GM19023 (cell line): ENCODE measurements at regions not wholly inside any gene's neighbourhood (a gene's known extent, or its start where the extent isn't known, plus 50 kb on each side); places are given as distances from the start of the nearest gene placed in this dataset.

Source experiments
- ATAC-seq: cut with Tn5 transposase; IDR thresholded peaks from one replicate; pipeline ENCODE4 v1.9.1; 2021; ENCODE audit warnings: mild to moderate bottlenecking, moderate library complexity; ENCODE audit not compliant: unreplicated experiment

DNA sequence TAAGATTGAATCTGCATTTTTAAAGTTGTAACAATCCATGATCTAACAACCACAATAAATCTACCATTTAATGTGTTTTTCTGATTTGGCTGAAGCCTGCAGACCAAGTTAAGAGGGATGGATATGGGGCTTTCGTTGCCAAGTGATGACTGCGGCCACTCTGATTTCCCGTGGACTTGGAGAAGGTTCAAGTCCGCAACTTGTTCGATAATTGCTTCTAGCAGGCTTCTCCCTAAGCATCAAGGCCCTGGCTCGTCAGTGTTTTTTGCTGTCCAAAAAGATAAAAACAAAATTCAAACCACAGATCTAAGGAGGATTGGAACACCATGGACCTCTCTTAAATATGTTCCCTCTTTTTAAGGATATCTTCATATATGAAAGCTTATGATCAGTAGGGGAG lies 256.6 kb downstream of the CNTN3 start:
- ATAC-seq: no peak

DNA sequence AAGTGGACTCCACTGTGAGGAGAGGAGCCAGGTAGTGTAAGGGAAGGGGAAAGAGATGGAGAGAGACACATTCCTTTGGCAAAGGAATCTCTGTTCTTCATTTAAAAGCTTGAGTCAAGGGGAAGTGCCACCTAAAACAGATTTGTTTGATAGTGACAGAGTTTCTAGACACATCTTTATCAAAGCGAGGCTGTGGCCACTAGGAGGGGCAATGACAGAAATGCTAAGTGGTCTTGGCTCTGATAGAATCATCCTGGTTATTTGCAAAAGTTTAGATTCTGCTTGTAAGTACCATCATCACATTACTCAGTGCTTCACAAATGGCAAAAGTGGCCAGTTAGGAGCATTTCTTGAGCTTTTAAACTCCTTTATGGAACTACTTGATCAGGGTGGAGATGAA lies 261.4 kb downstream of the CNTN3 start:
- no peak for ATAC-seq

DNA sequence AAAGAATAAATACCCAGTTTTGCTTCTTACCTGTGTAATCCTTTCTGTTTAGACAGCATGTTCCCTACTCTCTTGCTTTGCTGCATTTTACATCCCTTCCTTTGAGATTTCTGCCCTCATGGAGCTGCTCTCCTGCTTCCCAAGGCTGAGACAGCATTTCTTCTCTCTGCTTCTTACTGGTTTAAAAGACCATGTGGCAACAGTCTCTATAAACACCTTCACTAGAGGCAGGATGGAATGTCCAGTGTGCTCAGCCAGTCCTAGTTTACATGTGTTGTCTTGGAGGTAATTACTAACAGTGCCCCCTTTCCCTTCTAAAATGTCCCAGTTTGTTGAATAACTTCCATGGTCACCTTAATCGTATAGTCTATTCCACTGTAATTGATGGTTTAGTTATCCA lies 262.3 kb downstream of the CNTN3 start:
- ATAC-seq: no peak

DNA sequence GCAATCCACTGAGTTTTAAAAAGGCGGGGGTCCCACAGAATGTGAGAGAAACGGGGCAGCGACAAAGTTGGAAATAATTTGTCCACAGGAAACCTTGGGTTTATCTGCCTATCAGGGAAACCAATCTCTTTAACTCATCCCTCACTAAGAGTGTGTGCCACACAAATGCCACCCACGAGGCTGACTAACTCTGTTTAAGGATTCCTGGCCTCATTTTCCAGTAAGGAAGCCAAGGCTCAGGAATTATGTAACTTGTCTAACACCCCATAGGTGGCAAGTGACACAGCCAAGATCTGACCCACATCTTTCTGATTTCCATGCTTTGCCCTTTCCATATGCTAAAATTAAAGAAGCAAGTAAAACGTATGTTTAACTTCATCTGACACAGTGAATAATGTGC lies 263.2 kb downstream of the CNTN3 start:
- ATAC-seq: no peak

DNA sequence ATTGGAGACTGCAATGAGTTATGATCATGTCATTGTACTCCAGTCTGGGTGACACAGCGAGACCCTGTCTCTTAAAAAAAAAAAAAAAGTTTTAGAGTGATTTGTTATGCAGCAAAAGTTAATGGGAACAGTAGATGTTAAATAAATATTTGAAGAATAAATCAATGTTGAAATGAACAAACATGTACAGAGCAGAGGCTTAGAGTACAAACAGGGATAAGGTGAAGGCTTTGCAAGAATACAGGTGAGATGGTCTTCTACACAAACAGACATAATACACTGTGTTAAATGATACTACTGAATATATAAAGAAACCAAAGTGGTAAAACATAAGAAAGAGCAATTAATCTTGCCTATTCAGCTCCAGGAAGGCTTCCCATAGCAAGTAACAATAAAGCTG lies 265.4 kb downstream of the CNTN3 start:
- ATAC-seq: no peak

DNA sequence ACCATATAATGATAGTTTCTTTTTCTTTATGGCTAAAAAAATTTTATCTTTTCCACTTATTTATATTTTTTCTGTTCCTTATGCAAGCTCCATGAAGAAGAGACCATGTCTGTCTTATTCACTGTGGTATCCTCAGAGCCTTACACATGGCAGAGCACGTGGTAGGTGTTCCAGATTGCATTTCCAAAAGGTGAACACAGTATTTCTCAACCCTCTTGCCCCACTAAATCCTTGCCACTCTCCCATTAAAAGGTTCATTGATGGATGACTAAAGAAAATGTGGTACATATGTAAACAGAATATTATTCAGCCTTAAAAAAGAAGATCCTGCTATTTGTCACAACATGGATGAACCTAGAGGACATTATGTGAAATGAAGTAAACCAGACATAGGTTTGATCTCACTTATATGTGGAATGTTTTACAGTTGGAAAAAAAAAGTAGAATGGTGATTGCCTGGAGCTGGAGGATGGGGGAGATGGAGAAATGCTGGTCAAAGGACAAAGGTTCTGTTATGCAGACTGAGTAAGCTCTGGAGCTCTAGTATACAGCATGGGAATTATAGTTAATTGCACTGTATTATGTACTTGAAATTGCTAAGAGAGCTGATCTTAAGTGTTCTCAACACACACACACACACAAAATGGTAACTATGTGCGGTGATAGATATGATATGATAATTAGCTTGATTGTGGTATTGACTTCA lies 266.7 kb downstream of the CNTN3 start:
- ATAC-seq: no peak

DNA sequence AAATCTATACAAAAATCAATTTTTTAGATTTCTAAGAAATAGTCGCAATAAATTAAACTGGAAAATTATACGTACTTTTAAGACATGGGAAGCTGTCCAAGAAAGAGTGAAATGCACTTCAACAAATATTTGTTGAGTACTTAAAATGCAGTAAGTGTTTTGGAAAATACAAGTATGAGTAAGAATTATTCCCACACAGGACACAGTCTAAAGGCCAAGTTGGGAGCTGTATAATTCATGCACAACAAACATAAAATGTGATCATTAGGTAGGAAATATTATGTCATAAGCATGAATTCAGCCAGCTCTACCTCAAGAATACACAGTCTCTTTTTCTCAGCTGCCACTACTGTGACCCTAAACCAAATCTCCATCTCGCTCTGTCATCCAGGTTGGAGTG lies 267.6 kb downstream of the CNTN3 start:
- no peak for ATAC-seq

DNA sequence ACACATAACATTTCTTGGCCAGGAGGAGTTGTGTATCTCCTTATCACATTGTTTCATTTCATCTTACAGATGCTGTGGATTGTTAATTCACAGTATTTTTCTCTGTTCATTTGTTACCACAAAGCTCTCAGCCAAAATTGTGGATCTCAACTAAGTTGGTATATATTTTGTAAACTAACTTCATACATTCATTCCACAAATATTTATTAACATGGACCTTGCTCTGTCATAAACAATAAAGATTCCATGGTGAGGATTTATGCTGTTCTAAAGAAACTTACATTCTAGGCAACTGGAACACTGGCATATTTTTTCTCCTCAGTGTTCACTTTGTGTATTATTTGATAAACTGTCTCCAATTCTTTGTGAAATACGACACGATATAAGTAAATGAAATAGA lies 268.8 kb downstream of the CNTN3 start:
- ATAC-seq: no peak

DNA sequence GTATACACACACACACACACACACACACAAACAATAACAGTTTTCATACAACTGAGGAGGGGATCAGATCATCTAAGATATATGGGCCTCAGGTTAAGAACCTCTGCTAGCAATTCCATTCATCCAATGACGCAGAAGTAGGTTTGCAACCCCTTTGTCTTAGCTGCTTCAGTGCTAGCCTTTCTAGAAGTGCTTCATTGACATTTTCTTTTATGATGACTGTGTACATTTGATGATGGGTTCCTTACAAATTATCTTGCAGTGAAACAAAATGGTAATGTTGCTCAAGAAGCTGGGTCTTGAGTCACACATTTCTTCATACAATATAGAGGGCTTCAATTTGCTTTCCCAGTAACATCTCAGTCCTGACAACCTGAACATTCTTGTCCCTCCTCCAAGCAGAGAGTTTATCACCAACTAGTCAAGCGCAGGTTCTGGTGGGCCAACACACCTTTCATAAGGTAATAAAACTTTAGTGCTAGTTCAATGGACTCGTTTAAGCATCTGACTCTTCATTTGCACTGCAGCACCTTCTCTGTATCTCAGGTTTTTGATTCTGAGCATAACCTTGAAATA lies 269.5 kb downstream of the CNTN3 start:
- ATAC-seq: no peak

DNA sequence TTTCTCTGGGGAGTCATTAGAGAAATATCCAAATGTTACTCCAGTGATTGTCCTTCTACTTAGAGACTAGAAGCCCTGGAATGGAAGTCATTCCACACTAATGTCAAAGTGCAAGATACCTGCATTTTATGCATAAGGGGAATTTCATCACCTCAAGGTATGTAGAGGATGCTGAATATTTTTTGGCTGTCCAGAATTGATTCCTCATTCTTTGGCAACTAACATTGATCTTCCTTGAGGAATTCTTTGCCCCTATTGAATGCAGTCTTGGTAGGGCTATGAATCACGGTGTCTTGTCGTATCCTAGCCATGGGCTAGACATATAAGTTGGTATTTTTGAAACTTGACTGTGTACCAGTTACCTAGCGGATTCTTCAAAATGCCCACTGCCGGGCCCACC lies 271.1 kb downstream of the CNTN3 start:
- no peak for ATAC-seq

DNA sequence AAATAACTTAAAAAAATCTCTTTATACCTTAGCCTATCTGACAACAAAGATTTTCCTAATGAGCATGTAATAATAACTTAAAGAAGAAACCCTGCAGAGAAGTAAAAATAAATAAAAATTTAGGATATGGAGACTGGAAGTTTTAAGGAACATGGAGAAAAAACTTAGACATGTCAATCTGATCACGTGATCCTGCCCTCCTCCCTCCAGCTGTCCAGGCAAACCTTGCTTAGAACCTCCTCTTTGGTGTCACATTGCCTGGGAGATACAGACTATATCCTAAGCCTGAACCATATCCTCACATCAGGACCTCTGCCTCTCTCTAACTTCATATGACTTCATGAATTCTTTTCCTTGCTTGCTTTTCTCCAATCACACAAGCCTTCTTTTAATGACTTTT lies 275.5 kb downstream of the CNTN3 start:
- no peak for ATAC-seq

DNA sequence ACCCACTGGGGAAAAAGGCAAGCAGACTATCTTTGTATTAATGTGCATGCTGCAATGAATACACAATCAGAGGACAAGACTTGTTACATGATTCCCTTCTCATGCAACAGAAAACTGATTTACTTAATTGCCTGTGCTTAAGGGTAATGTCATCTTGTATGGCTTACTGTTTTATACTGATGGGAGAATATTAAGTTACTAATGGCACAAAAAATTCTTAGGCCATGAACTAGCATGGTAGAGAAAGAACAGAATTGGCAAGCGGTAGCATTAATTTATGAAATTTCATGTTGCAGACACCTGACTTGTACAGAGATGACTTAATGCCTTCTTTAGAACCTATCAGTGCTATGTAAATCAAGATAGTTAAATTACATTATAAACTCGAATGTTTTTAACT lies 282.3 kb downstream of the CNTN3 start:
- ATAC-seq: no peak

DNA sequence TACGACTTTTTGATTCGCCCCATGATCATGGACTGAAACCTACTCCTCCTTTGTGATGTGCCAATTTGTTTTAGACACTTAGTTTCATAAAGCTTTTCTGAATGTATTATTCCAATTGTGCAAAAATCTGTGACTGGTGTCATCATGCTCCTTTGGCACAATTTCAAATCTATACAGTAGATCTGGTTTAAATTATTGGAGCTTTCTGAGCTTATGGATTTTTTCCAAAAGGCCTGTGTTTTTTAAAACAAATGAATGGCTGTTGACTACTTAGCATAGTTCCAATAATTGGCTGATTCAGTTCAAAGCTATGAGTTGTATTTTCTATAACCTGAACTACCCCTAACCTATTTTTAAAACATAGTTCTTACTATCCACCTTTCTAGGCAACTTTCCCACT lies 282.7 kb downstream of the CNTN3 start:
- no peak for ATAC-seq

DNA sequence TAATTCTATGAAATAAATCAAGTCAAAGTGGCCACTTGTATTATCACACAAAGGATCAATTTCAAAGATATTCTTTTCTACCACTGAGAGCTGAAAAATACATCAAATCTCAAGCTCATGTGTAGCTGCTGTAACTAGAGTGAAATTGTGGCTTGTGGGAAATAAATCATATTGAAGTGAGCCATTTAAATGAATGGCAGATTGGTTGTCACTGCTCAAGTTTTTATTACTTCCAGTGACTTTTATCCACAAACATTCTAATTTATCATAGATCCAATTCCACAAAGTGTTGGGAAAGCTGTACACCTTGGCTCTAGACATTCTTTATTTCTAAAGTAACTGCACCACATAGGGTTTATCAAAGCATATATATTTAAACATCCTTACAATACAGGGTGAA lies 285.4 kb downstream of the CNTN3 start:
- no peak for ATAC-seq

DNA sequence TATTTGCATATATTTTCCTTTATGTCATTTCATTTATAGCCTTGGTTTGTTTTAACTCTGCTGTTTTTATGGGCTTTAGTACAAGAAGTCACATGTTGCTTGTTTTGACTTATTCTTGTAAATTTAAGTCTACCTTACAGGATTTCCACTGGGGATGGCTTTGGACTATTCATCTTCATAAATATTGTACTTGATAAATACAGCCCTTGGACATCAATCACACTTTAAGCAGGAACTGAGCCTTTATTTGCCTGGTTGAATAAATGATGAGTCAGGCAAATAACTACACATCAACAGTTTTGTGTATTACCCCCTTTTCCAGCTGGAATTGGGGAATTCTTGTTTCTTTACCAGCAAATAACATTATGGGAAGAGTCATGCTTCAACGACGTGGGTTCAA lies 286.0 kb downstream of the CNTN3 start:
- no peak for ATAC-seq

DNA sequence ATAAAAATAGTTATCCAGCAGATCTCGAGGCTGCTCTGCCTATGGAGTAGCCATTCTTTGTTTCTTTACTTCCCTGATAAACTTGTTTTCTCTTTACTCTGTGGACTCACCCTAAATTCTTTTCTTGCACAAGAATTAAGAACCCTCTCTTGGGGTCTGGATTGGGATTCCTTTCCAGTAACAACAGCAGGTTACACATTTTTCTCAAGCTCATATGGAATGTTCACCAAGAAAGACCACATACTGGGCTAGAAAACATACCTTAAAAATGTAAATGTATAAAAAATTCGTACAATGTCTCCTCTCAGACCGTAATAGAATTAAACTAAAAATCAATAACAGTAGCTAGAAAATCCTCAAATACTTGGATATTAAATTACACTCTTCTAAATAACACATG lies 299.2 kb downstream of the CNTN3 start:
- no peak for ATAC-seq

DNA sequence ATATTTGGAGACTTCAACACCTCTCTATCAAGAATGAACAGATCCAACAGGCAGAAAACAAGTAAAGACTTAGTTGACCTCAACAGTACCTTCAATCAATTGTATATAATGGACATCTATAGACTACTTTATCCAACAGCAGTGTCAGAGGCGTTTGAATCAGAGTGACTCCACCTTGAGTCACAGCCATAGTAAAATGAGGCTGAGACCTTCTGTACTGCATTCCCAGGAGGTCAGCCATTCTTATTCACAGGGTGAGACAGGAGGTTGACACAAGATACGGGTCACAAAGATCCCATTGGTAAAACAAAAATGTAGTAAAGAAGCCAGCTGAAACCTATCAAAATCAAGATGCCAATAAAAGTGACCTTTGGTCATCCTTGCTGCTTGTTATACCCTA lies 299.8 kb downstream of the CNTN3 start:
- ATAC-seq: no peak

DNA sequence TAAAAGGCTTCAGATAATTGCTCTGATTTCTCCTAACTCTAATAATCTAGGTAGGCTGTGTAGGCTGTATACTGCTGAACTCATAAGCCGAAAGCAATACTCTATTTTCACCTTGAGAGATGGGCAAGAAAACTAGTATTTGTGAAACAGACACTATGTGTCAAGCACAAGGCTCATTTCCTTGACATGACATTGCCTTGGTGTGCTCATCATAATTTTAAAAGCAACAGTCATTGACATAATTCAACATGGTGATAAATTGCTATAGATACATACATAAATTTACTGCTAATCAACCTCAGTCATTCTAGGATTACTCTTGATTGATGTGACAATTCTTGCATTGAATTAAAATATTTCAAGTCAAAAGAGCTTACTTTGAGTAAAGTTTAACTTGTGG lies 304.7 kb downstream of the CNTN3 start:
- ATAC-seq: no peak

DNA sequence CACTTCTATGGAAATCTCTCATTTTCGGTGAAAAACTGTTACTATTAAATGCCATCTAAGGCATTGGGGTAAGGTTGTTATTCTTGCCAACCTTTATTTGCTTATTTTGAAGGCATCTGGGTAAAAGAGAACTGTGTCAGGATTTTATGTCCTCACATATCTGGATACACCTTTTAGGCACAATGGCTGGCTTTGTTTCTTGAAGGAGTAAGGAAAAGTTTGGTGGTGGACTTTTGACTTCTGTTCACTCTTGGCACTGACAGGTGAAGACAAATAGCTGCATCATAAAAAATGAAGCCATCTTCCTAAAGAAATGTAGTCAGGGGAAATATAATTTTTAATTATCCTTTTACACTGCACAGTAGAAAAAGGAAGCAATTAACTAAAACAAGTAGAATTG lies 310.0 kb downstream of the CNTN3 start:
- no peak for ATAC-seq

DNA sequence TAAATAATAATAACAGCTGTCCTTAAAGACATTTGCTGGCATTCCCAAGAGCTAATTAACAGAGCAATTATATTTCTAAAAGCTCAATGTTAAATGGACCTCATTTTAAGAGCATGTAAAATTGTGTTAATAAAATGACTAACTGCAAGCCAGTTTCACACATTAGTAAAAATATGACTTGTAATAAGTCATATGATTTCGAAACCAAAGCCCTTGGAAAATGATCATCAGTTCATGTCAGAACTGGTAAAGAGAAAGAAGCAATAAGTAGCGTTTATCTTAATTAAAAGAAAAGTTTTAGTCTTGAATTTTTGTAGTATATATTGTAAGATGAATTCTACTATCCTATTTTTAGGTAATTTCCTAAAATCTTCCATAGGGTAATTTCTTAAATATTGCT lies 310.7 kb downstream of the CNTN3 start:
- ATAC-seq: no peak

DNA sequence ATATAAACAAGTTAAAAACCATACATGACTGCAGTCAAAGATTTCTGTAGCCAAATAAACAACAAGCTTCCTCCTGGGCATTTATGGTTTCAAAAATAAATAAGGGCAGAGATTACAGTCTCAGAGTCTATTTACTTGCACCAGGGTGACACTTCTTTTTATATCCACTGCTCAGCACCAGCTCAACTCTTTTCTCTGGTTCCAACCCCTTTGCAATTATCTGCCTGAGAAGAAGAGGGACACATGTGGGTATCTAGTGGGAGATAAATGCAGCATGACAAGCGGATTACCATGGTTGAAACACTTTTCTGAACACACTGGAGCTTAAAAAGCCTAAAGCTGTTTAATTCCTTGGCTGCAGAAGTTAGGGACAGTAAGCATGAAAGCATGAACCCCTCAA lies 311.5 kb downstream of the CNTN3 start:
- no peak for ATAC-seq

DNA sequence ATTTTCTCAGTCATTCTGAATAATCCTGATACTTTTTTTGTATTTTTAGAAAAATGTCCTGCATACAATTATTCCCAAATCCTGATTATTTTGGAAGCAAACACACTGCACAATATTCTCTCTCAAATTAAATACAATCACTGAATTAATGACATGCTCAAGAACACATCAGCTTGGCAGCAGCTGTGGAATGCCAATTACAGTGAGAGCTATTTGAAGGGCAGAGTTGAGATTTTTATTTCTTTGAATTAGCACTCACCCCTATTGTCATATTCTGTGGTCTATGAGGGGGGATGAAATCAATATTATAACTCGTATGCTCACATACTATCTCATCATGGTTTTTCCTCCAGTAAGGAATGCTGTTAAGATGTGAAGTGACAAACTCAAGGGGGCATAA lies 312.2 kb downstream of the CNTN3 start:
- ATAC-seq: no peak

DNA sequence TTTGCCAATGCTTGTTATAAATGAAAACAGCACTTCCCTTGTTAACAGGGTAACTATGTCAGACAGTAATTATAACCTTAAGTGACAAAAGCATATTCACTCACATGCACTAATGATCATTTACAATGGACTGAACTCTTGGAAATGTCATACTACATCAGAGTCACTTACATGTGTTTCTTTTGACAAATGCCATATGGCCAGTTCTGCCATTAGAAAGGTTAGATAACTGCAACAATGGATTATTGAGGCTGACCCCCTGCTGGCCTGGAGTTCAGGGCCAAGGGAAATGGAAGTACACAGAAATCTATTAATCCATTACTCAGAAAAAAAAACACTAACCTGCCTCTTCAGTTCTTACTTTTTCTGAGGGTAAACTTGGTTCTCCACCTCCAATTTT lies 313.4 kb downstream of the CNTN3 start:
- no peak for ATAC-seq
